ENCODE measurements at regions not wholly inside any gene's neighbourhood (a gene's known extent, or its start where the extent isn't known, plus 50 kb on each side); places are given as distances from the start of the nearest gene placed in this dataset.
"Not testable (repeated sequence)": the region's sequence is repeated elsewhere in the genome, so short reads cannot be mapped to it uniquely, and the experiment has no call there.

DNA sequence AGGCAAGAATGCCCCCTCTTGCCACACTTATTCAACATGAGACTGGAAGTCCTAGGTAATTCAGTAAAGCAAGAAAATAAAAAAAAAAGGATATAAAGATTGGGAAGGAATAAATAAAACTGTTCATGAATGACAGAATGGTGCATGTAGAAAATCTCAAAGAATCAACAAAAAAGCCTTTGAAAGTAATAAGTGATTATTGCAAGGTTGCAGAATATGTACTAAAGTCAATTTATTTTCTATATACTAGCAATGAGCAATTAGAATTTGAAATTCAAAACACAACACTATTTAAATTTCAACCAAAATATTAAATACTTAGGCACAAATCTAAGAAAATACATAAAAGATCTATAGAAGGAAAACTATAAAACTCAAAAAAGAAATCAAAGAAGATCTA is 58.6 kb downstream of the MAGEA10 start:
- CTCF ChIA-PET, result no interaction called here
- POLR2A ChIA-PET, result no interaction called here
- no peak for DNase-seq (ENCODE audit: extremely low spot score)
- TF ChIP-seq, protein P1, sequence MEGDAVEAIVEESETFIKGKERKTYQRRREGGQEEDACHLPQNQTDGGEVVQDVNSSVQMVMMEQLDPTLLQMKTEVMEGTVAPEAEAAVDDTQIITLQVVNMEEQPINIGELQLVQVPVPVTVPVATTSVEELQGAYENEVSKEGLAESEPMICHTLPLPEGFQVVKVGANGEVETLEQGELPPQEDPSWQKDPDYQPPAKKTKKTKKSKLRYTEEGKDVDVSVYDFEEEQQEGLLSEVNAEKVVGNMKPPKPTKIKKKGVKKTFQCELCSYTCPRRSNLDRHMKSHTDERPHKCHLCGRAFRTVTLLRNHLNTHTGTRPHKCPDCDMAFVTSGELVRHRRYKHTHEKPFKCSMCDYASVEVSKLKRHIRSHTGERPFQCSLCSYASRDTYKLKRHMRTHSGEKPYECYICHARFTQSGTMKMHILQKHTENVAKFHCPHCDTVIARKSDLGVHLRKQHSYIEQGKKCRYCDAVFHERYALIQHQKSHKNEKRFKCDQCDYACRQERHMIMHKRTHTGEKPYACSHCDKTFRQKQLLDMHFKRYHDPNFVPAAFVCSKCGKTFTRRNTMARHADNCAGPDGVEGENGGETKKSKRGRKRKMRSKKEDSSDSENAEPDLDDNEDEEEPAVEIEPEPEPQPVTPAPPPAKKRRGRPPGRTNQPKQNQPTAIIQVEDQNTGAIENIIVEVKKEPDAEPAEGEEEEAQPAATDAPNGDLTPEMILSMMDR (IDR thresholded peaks at IDR 0.05; ENCODE audit: control extremely low read depth, extremely low read depth, low read depth, missing control alignments), result no peak

DNA sequence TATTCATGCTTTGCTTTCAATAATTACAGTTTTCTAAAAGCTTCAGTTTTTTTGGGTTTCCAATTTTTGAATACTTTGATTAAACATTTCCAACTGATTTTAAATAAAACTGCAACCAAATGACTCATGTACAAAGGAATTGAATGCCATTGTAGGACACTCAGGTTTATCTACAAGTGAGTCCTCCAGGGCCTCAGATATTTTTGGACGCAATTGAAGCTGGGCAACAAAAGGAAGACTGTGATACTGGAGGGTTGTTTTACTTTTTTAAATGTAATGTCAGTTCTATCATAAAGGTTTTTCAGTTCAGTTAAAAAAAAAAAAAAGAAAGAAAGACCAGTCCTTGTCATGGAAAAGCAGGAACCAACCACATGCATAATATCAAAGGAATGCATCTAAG is 64.2 kb downstream of the MAGEA10 start:
- CTCF ChIA-PET, result no interaction called here

DNA sequence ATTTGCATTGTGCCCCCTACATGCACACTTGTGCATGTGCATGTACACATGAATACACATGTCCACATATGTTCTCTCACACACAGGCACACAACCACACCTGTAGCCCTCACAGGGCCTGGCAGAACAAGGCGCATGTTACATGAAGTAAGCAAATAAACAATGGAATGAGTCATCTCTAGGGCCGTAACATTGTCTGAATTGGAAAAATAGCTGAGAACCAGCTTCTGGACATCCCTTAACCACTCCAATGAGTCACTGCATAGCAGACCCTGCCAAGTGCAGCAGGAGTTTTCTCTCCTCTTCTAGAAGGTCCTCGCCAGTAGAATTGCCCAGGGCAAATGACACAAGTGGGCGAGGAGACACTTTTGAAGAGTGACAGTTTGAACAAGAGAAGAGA is 66.1 kb downstream of the MAGEA10 start:
- TF ChIP-seq, protein P1 (IDR thresholded peaks at IDR 0.05; ENCODE audit: control extremely low read depth, extremely low read depth, low read depth, missing control alignments), result no peak
- ChIA-PET CTCF (no interaction called here), POLR2A (no interaction called here)
- DNase-seq (ENCODE audit: extremely low spot score), result no peak

More for the DNA sequence above, 64.2 kb downstream of the MAGEA10 start:
- POLR2A ChIA-PET, result no interaction called here
- DNase-seq (ENCODE audit: extremely low spot score), result no peak
- TF ChIP-seq, protein P1 (IDR thresholded peaks at IDR 0.05; ENCODE audit: control extremely low read depth, extremely low read depth, low read depth, missing control alignments), result no peak

DNA sequence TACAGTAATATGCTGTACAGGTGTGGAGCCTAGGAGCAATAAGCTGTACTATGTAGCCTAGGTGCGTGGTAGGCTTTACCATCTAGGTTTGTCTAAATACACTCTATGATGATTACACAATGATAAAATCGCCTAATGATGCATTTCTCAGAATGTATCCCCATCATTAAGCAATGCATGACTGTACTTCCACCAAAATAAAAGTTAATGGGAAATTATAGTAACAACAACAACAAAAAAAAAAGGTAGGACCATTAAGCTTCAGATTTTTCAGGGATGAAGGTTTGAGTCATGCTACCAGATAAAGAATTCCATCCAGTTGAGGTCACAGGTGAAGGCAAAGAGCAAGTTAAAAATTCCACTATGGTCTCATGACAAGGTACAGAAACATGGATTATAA is 68.2 kb downstream of the MAGEA10 start:
- ChIA-PET POLR2A (no interaction called here), CTCF (no interaction called here)
- DNase-seq (ENCODE audit: extremely low spot score), result no peak
- TF ChIP-seq, protein P1 (IDR thresholded peaks at IDR 0.05; ENCODE audit: control extremely low read depth, extremely low read depth, low read depth, missing control alignments), result no peak

DNA sequence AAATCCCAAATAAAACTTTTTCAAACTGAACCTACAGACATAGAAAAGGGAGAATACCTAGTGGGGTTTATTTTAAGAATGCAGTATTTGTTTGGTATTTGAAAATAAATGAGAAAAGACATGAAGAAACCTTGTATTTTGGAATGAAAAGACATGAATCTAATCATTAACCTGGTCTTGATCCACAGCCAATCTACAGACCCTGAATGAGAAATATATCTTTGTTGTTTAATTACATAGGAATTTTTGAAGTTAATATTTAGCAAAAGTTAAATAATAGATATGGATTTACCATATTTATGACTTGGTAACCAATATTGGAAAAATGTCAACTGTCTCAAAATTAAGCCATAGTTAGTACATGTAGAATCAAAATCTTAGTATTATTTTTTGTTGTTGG is 76.8 kb downstream of the MAGEA10 start:
- DNase-seq (ENCODE audit: extremely low spot score), result no peak
- POLR2A ChIA-PET, result no interaction called here

DNA sequence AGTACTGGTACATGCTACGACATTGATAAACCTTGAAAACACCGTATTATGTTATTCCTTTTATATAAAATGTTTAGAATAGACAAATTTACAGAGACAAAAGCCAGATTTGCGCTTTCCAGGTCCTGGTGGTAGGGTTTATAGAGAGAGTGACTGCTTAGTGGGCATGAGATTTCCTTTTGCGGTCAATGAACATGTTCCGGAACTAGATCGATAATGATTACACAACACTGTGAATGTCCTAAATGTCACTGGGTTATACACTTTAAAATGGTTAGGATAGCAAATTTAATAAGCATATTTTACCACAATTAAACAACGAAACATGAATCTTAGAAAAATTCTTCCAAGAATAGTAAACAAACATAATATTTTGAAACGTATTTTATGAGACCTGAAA is 77.3 kb downstream of the MAGEA10 start:
- CTCF ChIA-PET, result no interaction called here
- TF ChIP-seq, protein P1 (IDR thresholded peaks at IDR 0.05; ENCODE audit: control extremely low read depth, extremely low read depth, low read depth, missing control alignments), result no peak
- no peak for DNase-seq (ENCODE audit: extremely low spot score)
- POLR2A ChIA-PET, result no interaction called here

More for the DNA sequence above, 76.8 kb downstream of the MAGEA10 start:
- TF ChIP-seq, protein P1 (IDR thresholded peaks at IDR 0.05; ENCODE audit: control extremely low read depth, extremely low read depth, low read depth, missing control alignments), result no peak
- CTCF ChIA-PET, result no interaction called here

DNA sequence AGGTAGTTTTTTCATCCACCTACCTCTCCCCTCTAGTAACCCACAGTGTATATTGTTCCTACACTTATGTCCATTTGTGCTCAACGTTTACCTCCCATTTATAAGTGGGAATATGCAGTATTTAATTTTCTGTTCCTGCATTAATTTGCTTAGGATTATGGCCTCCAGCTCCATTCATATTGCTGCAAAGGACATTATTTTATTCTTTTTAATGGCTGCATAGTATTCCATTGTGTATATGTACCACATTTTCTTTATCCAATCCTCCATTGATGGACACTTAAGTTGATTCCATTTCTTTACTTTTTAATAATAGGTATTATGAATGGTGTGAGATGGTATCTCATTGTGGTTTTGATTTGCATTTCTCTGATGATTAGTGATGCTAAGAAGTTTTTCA is 76.1 kb upstream of the GABRE start:
- CTCF ChIA-PET, result not testable (repeated sequence)

More for the DNA sequence above, 76.1 kb upstream of the GABRE start:
- DNase-seq (ENCODE audit: extremely low spot score); POLR2A ChIA-PET: not testable (repeated sequence)
